BLaER1 (cell line): ENCODE measurements at regions not wholly inside any gene's neighbourhood (a gene's known extent, or its start where the extent isn't known, plus 50 kb on each side); places are given as distances from the start of the nearest gene placed in this dataset.
"Not testable (repeated sequence)": the region's sequence is repeated elsewhere in the genome, so short reads cannot be mapped to it uniquely, and the experiment has no call there.

Experiments
- H3K27ac ChIP-seq: shearing (Covaris generic); formaldehyde crosslinking; 2 replicates; pipeline ENCODE4 v1.8.1; 2022
- H3K27me3 ChIP-seq: shearing (Covaris generic); formaldehyde crosslinking; 2 replicates; pipeline ENCODE4 v1.8.1; 2022
- H3K36me3 ChIP-seq: shearing (Covaris generic); formaldehyde crosslinking; 2 replicates; pipeline ENCODE4 v1.8.1; 2022
- H3K4me1 ChIP-seq: shearing (Covaris generic); formaldehyde crosslinking; 2 replicates; pipeline ENCODE4 v1.8.1; 2022
- H3K4me2 ChIP-seq: shearing (Covaris generic); formaldehyde crosslinking; 2 replicates; pipeline ENCODE4 v1.8.1; 2022
- H3K4me3 ChIP-seq: shearing (Covaris generic); formaldehyde crosslinking; 2 replicates; pipeline ENCODE4 v1.8.1; 2022
- H3K9ac ChIP-seq: shearing (Covaris generic); formaldehyde crosslinking; 2 replicates; pipeline ENCODE4 v1.8.1; 2022
- H3K9me3 ChIP-seq: shearing (Covaris generic); formaldehyde crosslinking; 2 replicates; pipeline ENCODE4 v1.8.1; 2022
- H4K20me1 ChIP-seq: shearing (Covaris generic); formaldehyde crosslinking; 2 replicates; pipeline ENCODE4 v1.8.1; 2022
- Cebpa-rat ChIP-seq: shearing (Covaris generic); IDR thresholded peaks from 2 replicates; pipeline ENCODE4 v1.8.1; 2022

DNA sequence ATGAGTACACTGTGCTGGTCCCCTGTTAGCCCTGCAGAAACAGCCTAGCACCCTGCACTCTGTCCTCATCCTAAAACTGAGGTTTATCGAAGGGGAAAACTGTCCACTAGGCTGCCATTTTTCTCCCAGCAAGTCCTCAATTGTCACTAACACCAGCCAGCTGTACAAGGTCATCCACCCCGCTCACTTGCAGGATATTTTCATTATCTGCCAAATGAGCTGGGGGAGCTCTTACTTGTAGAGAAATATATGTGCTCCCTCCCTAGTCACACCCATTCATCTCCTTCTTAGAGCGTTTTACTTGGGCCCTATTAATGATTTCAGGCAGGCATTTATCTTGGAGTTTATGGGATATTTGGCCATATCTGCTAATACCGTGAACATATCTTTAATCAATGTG, 413.5 kb upstream of the NFE2L3 start:
- no peaks in the 10 kb centered on the region for H3K36me3 ChIP-seq
- no peak overlapping the region for H3K4me2 ChIP-seq
- no peaks in the 10 kb centered on the region for H3K9me3 ChIP-seq
- no peak overlapping the region for H3K9ac ChIP-seq
- no peak overlapping the region for H3K4me3 ChIP-seq
- H3K27ac ChIP-seq = no peak overlapping the region
- TF ChIP-seq Cebpa-rat = no peak
- no peaks in the 10 kb centered on the region for H3K27me3 ChIP-seq
- no peaks in the 10 kb centered on the region for H3K4me1 ChIP-seq
- no peaks in the 10 kb centered on the region for H4K20me1 ChIP-seq

- H3K36me3 ChIP-seq = no peaks in the 10 kb centered on the region
- H4K20me1 ChIP-seq = no peaks in the 10 kb centered on the region
- no peaks in the 10 kb centered on the region for H3K27me3 ChIP-seq
- no peak for TF ChIP-seq Cebpa-rat
- no peak overlapping the region for H3K27ac ChIP-seq
- H3K4me2 ChIP-seq = no peak overlapping the region
- H3K9ac ChIP-seq = no peak overlapping the region
- H3K4me1 ChIP-seq = no peaks in the 10 kb centered on the region
- no peak overlapping the region for H3K4me3 ChIP-seq
- no peaks in the 10 kb centered on the region for H3K9me3 ChIP-seq
These were observed 412.9 kb upstream of the NFE2L3 start for GRCh38 chr7:25739143-25739542.

GRCh38 chr7:25742316-25742715, 409.7 kb upstream of the NFE2L3 start:
- H3K36me3 ChIP-seq = no peaks in the 10 kb centered on the region
- no peaks in the 10 kb centered on the region for H3K9me3 ChIP-seq
- no peak for TF ChIP-seq Cebpa-rat
- H3K27ac ChIP-seq = no peak overlapping the region
- no peak overlapping the region for H3K4me2 ChIP-seq
- no peak overlapping the region for H3K9ac ChIP-seq
- H3K4me1 ChIP-seq = no peaks in the 10 kb centered on the region
- H4K20me1 ChIP-seq = no peaks in the 10 kb centered on the region
- H3K27me3 ChIP-seq = no peaks in the 10 kb centered on the region
- H3K4me3 ChIP-seq = no peak overlapping the region

DNA sequence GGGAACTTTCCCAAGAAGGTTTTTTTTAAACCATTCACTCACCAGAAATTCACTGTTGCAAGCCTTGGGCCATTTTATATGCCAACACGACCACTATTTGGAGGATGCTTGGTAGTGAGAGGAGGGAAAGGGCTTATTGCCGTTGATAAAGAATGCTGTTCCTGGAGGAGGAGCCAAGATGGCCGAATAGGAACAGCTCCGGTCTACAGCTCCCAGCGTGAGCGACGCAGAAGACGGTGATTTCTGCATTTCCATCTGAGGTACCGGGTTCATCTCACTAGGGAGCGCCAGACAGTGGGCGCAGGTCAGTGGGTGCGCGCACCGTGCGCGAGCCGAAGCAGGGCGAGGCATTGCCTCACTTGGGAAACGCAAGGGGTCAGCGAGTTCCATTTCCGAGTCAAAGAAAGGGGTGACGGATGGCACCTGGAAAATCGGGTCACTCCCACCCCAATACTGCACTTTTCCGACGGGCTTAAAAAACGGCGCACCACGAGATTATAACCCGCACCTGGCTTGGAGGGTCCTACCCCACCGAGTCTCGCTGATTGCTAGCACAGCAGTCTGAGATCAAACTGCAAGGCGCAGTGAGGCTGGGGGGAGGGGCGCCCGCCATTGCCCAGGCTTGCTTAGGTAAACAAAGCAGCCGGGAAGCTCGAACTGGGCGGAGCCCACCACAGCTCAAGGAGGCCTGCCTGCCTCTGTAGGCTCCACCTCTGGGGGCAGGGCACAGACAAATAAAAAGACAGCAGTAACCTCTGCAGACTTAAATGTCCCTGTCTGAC, 408.1 kb upstream of the NFE2L3 start:
- not testable (repeated sequence) for H3K4me2 ChIP-seq, H3K4me1 ChIP-seq, H4K20me1 ChIP-seq, H3K9me3 ChIP-seq, H3K4me3 ChIP-seq, H3K27me3 ChIP-seq, H3K36me3 ChIP-seq, H3K9ac ChIP-seq, H3K27ac ChIP-seq

DNA sequence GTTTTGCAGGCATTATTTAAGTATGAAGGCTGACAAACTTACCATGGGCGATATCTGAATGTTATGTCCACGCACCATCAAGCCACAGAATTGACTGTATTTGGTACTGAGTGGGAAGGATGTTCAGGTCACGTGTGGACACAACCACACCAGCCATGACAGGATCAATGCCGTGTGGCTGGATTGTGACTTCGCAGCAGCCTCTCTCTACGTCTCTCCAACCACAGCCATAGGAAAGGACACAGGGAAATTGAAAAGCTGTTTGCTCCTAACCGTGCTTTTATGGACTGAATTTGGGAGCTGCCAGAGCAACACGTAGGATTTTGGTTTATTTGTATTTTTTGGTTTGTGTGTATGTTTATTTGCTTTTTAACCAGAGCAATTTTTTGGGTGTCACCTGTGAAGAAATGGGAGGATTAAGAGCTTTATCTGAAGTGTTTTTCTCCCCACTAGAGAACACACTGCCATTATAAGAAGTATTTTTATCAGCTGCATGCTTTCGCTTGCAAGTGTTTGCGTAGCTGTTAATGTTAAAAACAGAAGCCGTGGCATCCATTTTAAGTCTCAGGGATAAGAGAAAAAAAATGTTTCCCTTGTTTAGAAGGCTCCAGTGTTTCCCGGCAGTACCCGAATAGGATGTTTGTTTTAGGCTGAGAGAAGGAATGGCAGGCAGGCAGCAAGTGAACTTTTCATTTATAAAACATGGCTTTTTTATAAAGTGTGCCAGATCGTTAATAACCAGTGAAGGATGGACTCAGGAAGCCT, 401.1 kb upstream of the NFE2L3 start:
- Histone ChIP-seq H3K27ac (no peak overlapping the region), H3K27me3 (no peaks in the 10 kb centered on the region)

DNA sequence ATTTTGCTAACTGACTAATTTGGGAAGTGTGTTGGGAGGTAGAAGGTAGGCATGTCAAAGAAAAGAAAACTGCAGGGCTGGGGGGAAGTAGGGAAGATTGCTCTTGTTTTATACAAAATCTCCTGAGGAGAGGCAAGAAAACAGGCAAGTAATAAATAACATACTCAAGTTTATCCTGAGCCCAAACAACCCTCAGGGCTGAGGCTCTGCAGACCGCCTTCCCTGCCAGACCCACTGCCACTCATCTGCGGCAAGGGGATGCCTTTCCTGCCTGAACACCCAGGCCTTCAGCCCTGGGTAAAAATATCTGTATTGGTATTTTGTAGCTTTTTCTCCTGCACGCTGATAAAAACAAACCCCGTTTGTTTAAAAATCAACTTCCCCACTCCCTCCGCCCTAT, 399.8 kb upstream of the NFE2L3 start:
- Histone ChIP-seq H3K4me3 (no peak overlapping the region), H3K4me1 (no peaks in the 10 kb centered on the region), H3K27me3 (no peaks in the 10 kb centered on the region), H3K9me3 (no peaks in the 10 kb centered on the region), H3K9ac (no peak overlapping the region), H3K4me2 (no peak overlapping the region), H3K36me3 (no peaks in the 10 kb centered on the region), H3K27ac (no peak overlapping the region), H4K20me1 (no peaks in the 10 kb centered on the region)
- TF ChIP-seq Cebpa-rat = no peak

More for the DNA sequence above, 401.1 kb upstream of the NFE2L3 start:
- Histone ChIP-seq H3K4me3 (no peak overlapping the region), H3K4me2 (no peak overlapping the region), H3K9me3 (no peaks in the 10 kb centered on the region), H3K36me3 (no peaks in the 10 kb centered on the region), H3K4me1 (no peaks in the 10 kb centered on the region), H4K20me1 (no peaks in the 10 kb centered on the region), H3K9ac (no peak overlapping the region)
- no peak for TF ChIP-seq Cebpa-rat

DNA sequence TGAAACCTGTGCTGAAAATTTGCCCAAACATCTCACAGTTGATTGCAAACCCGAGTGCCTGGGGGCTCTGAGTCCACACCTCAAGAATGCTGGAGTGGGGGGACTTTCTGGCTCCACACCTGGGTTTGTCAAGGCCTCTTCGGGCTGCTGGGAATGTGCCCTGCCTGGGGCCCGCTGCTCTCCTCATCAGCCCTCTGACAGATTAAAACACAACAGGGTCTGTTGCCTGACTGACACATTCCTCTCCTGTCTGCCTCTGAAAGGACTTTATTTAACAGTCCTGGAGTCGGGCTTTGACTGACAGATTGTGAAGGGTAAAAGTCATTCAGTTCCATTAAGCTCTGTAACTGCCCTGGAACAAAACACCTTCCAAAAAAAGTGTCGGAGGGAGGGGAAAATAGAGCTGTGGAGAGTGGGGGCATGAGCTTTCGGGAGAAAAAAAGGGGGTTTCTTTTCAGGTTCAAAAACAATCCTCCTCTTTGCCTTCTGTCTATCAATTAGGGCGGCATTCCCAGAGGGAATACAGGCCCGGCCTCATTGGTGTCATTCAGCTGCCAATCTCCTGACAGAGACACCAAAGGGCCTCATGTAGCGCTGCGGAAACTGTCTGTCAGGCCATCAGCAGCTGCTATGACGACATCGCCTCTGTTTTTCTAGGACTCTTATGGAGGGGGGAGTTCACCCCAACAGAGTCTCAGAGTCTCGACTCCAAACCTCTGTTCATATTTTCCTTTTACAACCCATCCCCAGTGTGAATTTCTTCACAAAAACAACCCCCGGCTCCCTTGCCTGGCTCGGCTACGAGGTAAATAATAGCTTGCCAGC, 398.8 kb upstream of the NFE2L3 start:
- H3K9ac ChIP-seq = no peak overlapping the region
- no peaks in the 10 kb centered on the region for H4K20me1 ChIP-seq
- no peak for TF ChIP-seq Cebpa-rat
- no peak overlapping the region for H3K4me3 ChIP-seq
- no peak overlapping the region for H3K4me2 ChIP-seq
- H3K9me3 ChIP-seq = no peaks in the 10 kb centered on the region
- no peaks in the 10 kb centered on the region for H3K36me3 ChIP-seq
- no peak overlapping the region for H3K27ac ChIP-seq
- no peaks in the 10 kb centered on the region for H3K27me3 ChIP-seq
- H3K4me1 ChIP-seq = no peaks in the 10 kb centered on the region

GRCh38 chr7:25753837-25754236, 398.2 kb upstream of the NFE2L3 start:
- Histone ChIP-seq H3K27me3 (no peaks in the 10 kb centered on the region), H3K36me3 (no peaks in the 10 kb centered on the region), H3K4me1 (no peaks in the 10 kb centered on the region), H3K4me2 (no peak overlapping the region), H3K4me3 (no peak overlapping the region), H3K9me3 (no peaks in the 10 kb centered on the region), H4K20me1 (no peaks in the 10 kb centered on the region), H3K27ac (no peak overlapping the region), H3K9ac (no peak overlapping the region)
- no peak for TF ChIP-seq Cebpa-rat

DNA sequence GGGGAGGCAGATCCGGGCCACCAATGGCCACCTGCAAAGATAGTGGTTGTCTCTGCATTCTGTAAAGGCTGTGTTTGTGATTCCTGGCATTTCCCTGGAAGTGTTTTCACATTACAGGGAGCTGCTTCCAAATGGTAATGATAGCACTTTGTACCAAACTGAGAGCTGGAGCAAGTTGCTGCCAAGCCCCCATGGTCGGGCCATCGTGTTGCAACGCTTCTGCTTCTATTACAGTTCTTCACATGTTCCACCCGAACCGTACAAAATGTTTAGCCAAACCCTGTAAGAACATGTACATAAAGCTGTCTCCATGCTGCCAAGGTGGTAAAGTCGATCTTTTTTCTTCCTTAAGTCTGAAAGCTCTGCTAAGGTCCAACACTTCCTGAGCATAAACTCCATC, 397.7 kb upstream of the NFE2L3 start:
- Histone ChIP-seq H3K9me3 (no peaks in the 10 kb centered on the region), H3K27me3 (no peaks in the 10 kb centered on the region), H3K4me1 (no peaks in the 10 kb centered on the region), H3K4me2 (no peak overlapping the region), H4K20me1 (no peaks in the 10 kb centered on the region), H3K36me3 (no peaks in the 10 kb centered on the region), H3K4me3 (no peak overlapping the region), H3K9ac (no peak overlapping the region), H3K27ac (no peak overlapping the region)
- TF ChIP-seq Cebpa-rat = no peak

DNA sequence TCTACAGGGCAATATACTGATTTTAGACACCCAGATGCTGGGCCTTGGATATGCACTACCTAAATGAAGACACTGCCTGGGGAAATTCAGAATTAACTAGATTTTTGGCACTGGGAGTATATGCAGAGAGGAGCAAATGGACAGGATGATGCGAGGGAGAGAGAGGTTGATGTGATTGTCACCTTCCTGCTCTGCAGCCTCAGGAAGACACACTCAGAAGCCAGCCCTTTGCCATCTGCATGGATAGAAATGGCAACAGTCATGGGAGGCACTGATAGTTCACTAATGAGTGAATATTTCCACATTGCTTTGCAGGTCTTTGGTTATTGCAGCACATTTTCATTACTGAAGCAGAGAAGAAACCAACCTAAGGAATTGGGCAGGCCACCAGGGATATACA, 397.2 kb upstream of the NFE2L3 start:
- TF ChIP-seq Cebpa-rat = no peak
- Histone ChIP-seq H3K36me3 (no peaks in the 10 kb centered on the region), H3K9me3 (no peaks in the 10 kb centered on the region), H4K20me1 (no peaks in the 10 kb centered on the region), H3K4me1 (no peaks in the 10 kb centered on the region), H3K4me3 (no peak overlapping the region), H3K27ac (no peak overlapping the region), H3K4me2 (no peak overlapping the region), H3K27me3 (no peaks in the 10 kb centered on the region), H3K9ac (no peak overlapping the region)
